ENCODE measurements at regions not wholly inside any gene's neighbourhood (a gene's known extent, or its start where the extent isn't known, plus 50 kb on each side); places are given as distances from the start of the nearest gene placed in this dataset.
"Not testable (repeated sequence)": the region's sequence is repeated elsewhere in the genome, so short reads cannot be mapped to it uniquely, and the experiment has no call there.

DNA sequence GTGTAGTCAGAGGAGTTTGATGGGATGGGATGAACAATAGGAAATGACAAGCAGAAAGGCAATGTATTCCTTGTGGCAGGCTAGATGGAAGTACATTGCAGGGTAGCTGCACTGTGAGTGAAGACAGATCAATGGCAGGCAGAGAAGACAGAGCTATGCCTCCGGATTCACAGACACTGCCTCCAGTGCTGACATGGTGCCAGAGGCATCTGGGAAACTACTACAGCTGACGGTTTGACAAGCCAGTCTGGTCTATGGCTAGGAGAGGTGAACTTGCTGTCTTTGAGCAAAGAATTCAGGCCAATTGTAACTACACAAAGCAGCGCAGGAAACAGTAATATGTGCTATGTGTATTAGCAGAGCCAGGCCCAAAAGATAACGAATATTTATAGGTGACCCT lies 193.5 kb downstream of the DIO2 start:
- no peak overlapping the region for H2BK15ac ChIP-seq (ENCODE audit: low read depth, poor library complexity, severe bottlenecking)
- no peak overlapping the region for H3K4me2 ChIP-seq (ENCODE audit: low read length, poor library complexity, severe bottlenecking)
- H3K27me3 ChIP-seq (ENCODE audit: control insufficient read depth in 1 of 2, insufficient read depth in 1 of 2, low read length in 2 of 2) = no peaks in the 10 kb centered on the region
- H3K27ac ChIP-seq (ENCODE audit: low read length, poor library complexity, severe bottlenecking) = no peak overlapping the region
- no peaks in the 10 kb centered on the region for H3K36me3 ChIP-seq (ENCODE audit: control insufficient read depth in 1 of 2, insufficient read depth in 2 of 2, low read depth in 1 of 2, low read length in 2 of 2)
- no peak for DNase-seq
- H3K23ac ChIP-seq (ENCODE audit: low read length in 2 of 2) = no peak overlapping the region
- no peak overlapping the region for H2AK5ac ChIP-seq (ENCODE audit: low read length, severe bottlenecking)
- no peak overlapping the region for H4K91ac ChIP-seq (ENCODE audit: low read length)
- no peak overlapping the region for H4K8ac ChIP-seq (ENCODE audit: low read length)
- WGBS = 80% methylated on average over 2 of the region's 4 CpGs
- no peak overlapping the region for H3K4ac ChIP-seq (ENCODE audit: low read depth in 1 of 2, low read length in 2 of 2)
- no peak overlapping the region for H2BK5ac ChIP-seq (ENCODE audit: low read depth, low read length, poor library complexity, severe bottlenecking)
- H3K18ac ChIP-seq (ENCODE audit: low read depth in 1 of 2, low read length in 2 of 2) = no peak overlapping the region
- H3K14ac ChIP-seq (ENCODE audit: low read length in 2 of 2) = no peak overlapping the region
- no peaks in the 10 kb centered on the region for H3K4me1 ChIP-seq (ENCODE audit: control insufficient read depth, insufficient read depth, low read depth, low read length)
- no peaks in the 10 kb centered on the region for H3K79me1 ChIP-seq (replicated peaks; ENCODE audit: low read length, poor library complexity, severe bottlenecking)
- H2AFZ ChIP-seq (ENCODE audit: low read depth, low read length) = no peak overlapping the region
- H3K9me3 ChIP-seq (ENCODE audit: control insufficient read depth, low read length) = no peaks in the 10 kb centered on the region
- no peak overlapping the region for H2BK120ac ChIP-seq (ENCODE audit: low read depth, low read length)
- H3K9ac ChIP-seq (ENCODE audit: low read length) = no peak overlapping the region
- H3K4me3 ChIP-seq (ENCODE audit: insufficient read depth in 1 of 2, low read depth in 1 of 2, low read length in 2 of 2) = no peak overlapping the region
- no peak overlapping the region for H2BK12ac ChIP-seq (ENCODE audit: low read length in 2 of 2)

DNA sequence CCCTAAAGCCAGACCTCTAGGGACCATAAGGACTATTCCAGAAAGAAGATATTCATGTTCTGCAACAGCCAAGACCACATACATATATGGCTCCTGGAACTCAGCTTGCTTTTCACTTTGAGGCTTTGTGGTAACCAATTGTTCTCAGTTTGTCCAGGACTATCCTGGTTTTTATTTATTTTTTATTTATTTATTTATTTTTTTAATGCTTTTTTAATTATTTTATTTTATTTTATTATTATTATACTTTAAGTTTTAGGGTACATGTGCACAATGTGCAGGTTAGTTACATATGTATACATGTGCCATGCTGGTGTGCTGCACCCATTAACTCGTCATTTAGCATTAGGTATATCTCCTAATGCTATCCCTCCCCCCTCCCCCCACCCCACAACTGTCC lies 201.1 kb downstream of the DIO2 start:
- not testable (repeated sequence) for H3K27me3 ChIP-seq (ENCODE audit: control insufficient read depth in 1 of 2, insufficient read depth in 1 of 2, low read length in 2 of 2); H3K18ac ChIP-seq (ENCODE audit: low read depth in 1 of 2, low read length in 2 of 2); H3K4me1 ChIP-seq (ENCODE audit: control insufficient read depth, insufficient read depth, low read depth, low read length); H3K79me1 ChIP-seq (replicated peaks; ENCODE audit: low read length, poor library complexity, severe bottlenecking); DNase-seq; H2BK12ac ChIP-seq (ENCODE audit: low read length in 2 of 2); H3K9me3 ChIP-seq (ENCODE audit: control insufficient read depth, low read length); H4K8ac ChIP-seq (ENCODE audit: low read length); H2BK5ac ChIP-seq (ENCODE audit: low read depth, low read length, poor library complexity, severe bottlenecking); H3K36me3 ChIP-seq (ENCODE audit: control insufficient read depth in 1 of 2, insufficient read depth in 2 of 2, low read depth in 1 of 2, low read length in 2 of 2); H3K14ac ChIP-seq (ENCODE audit: low read length in 2 of 2); H3K4me2 ChIP-seq (ENCODE audit: low read length, poor library complexity, severe bottlenecking); H2AFZ ChIP-seq (ENCODE audit: low read depth, low read length); H3K4me3 ChIP-seq (ENCODE audit: insufficient read depth in 1 of 2, low read depth in 1 of 2, low read length in 2 of 2); H2BK15ac ChIP-seq (ENCODE audit: low read depth, poor library complexity, severe bottlenecking); H2BK120ac ChIP-seq (ENCODE audit: low read depth, low read length); H3K4ac ChIP-seq (ENCODE audit: low read depth in 1 of 2, low read length in 2 of 2); H3K27ac ChIP-seq (ENCODE audit: low read length, poor library complexity, severe bottlenecking); H3K9ac ChIP-seq (ENCODE audit: low read length); H2AK5ac ChIP-seq (ENCODE audit: low read length, severe bottlenecking); H3K23ac ChIP-seq (ENCODE audit: low read length in 2 of 2); H4K91ac ChIP-seq (ENCODE audit: low read length)
- no CpG with 5 or more reads among the region's 1 CpG for WGBS

DNA sequence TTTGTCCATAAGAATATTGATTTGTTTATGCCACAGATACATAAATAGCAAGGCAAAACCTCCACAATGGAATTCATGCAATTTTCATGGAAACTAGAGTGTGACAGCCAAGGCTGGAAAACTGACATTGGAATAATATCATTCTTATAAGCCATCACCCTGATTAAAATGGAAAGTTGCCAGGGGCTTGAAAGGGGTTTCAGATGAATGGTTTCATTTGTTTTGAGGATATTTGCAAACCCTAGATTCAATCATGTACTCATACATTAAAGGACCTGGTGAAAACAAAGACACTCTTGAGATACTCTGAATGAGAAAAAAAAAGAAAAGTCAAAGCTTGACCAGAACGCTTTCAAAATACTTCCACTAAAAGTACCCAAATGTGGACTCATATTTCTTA lies 205.7 kb downstream of the DIO2 start:
- Histone ChIP-seq H3K4me3 (ENCODE audit: insufficient read depth in 1 of 2, low read depth in 1 of 2, low read length in 2 of 2) (no peak overlapping the region), H4K91ac (ENCODE audit: low read length) (no peak overlapping the region), H3K4ac (ENCODE audit: low read depth in 1 of 2, low read length in 2 of 2) (no peak overlapping the region), H3K79me1 (replicated peaks; ENCODE audit: low read length, poor library complexity, severe bottlenecking) (no peaks in the 10 kb centered on the region), H3K27ac (ENCODE audit: low read length, poor library complexity, severe bottlenecking) (no peak overlapping the region), H3K36me3 (ENCODE audit: control insufficient read depth in 1 of 2, insufficient read depth in 2 of 2, low read depth in 1 of 2, low read length in 2 of 2) (no peaks in the 10 kb centered on the region), H3K23ac (ENCODE audit: low read length in 2 of 2) (no peak overlapping the region), H4K8ac (ENCODE audit: low read length) (no peak overlapping the region), H3K9me3 (ENCODE audit: control insufficient read depth, low read length) (no peaks in the 10 kb centered on the region), H3K14ac (ENCODE audit: low read length in 2 of 2) (no peak overlapping the region), H2BK5ac (ENCODE audit: low read depth, low read length, poor library complexity, severe bottlenecking) (no peak overlapping the region), H2BK15ac (ENCODE audit: low read depth, poor library complexity, severe bottlenecking) (no peak overlapping the region), H3K27me3 (ENCODE audit: control insufficient read depth in 1 of 2, insufficient read depth in 1 of 2, low read length in 2 of 2) (no peaks in the 10 kb centered on the region), H3K18ac (ENCODE audit: low read depth in 1 of 2, low read length in 2 of 2) (no peak overlapping the region), H3K4me1 (ENCODE audit: control insufficient read depth, insufficient read depth, low read depth, low read length) (no peaks in the 10 kb centered on the region), H3K9ac (ENCODE audit: low read length) (no peak overlapping the region), H2BK12ac (ENCODE audit: low read length in 2 of 2) (no peak overlapping the region), H3K4me2 (ENCODE audit: low read length, poor library complexity, severe bottlenecking) (no peak overlapping the region), H2AK5ac (ENCODE audit: low read length, severe bottlenecking) (no peak overlapping the region), H2AFZ (ENCODE audit: low read depth, low read length) (no peak overlapping the region), H2BK120ac (ENCODE audit: low read depth, low read length) (no peak overlapping the region)
- 40% methylated on average over 1 of the region's 1 CpG for WGBS
- DNase-seq = no peak

DNA sequence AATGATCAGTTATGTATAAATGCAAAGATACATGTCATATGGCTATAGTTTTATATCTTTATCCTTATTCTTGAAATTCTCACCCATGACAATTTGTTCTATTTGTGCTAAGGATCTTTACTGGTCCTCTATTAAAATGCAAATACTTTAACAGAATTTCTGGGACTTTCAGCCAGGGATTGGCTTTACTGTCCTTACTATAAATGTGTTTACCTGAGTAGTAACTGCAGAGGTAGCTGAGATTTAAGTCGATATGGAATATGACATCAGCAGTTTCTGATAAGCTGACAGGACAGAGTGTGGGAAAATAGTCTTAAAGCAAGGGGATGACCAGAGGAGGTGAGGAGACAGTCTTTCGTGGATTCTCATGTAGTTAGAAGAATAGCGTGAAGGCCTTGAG lies 206.4 kb downstream of the DIO2 start:
- Histone ChIP-seq H3K23ac (ENCODE audit: low read length in 2 of 2) (no peak overlapping the region), H3K4ac (ENCODE audit: low read depth in 1 of 2, low read length in 2 of 2) (no peak overlapping the region), H4K8ac (ENCODE audit: low read length) (no peak overlapping the region), H3K18ac (ENCODE audit: low read depth in 1 of 2, low read length in 2 of 2) (no peak overlapping the region), H2BK12ac (ENCODE audit: low read length in 2 of 2) (no peak overlapping the region), H2BK120ac (ENCODE audit: low read depth, low read length) (no peak overlapping the region), H3K14ac (ENCODE audit: low read length in 2 of 2) (no peak overlapping the region), H3K9me3 (ENCODE audit: control insufficient read depth, low read length) (no peaks in the 10 kb centered on the region), H3K79me1 (replicated peaks; ENCODE audit: low read length, poor library complexity, severe bottlenecking) (no peaks in the 10 kb centered on the region), H3K4me2 (ENCODE audit: low read length, poor library complexity, severe bottlenecking) (no peak overlapping the region), H3K27ac (ENCODE audit: low read length, poor library complexity, severe bottlenecking) (no peak overlapping the region), H3K4me1 (ENCODE audit: control insufficient read depth, insufficient read depth, low read depth, low read length) (no peaks in the 10 kb centered on the region), H3K27me3 (ENCODE audit: control insufficient read depth in 1 of 2, insufficient read depth in 1 of 2, low read length in 2 of 2) (no peaks in the 10 kb centered on the region), H2AK5ac (ENCODE audit: low read length, severe bottlenecking) (no peak overlapping the region), H3K36me3 (ENCODE audit: control insufficient read depth in 1 of 2, insufficient read depth in 2 of 2, low read depth in 1 of 2, low read length in 2 of 2) (no peaks in the 10 kb centered on the region), H2BK15ac (ENCODE audit: low read depth, poor library complexity, severe bottlenecking) (no peak overlapping the region), H3K4me3 (ENCODE audit: insufficient read depth in 1 of 2, low read depth in 1 of 2, low read length in 2 of 2) (no peak overlapping the region), H2BK5ac (ENCODE audit: low read depth, low read length, poor library complexity, severe bottlenecking) (no peak overlapping the region), H4K91ac (ENCODE audit: low read length) (no peak overlapping the region), H3K9ac (ENCODE audit: low read length) (no peak overlapping the region), H2AFZ (ENCODE audit: low read depth, low read length) (no peak overlapping the region)
- no peak for DNase-seq
- 70% methylated on average over 3 of the region's 3 CpGs for WGBS
